GM12878 (cell line): ENCODE measurements at regions not wholly inside any gene's neighbourhood (a gene's known extent, or its start where the extent isn't known, plus 50 kb on each side); places are given as distances from the start of the nearest gene placed in this dataset.

Experiments used
- ASH2L ChIP-seq: fragments of 300-600, 200-600 bp; sonication (generic); IDR thresholded peaks from 2 replicates; pipeline ENCODE4 v1.6.1; 2017; ENCODE audit warnings: low read depth, mild to moderate bottlenecking, borderline replicate concordance
- ATF7 ChIP-seq: fragments of 450-650 bp; IDR thresholded peaks from 2 replicates; pipeline ENCODE4 v1.6.1; 2016; ENCODE audit warnings: low read depth, mild to moderate bottlenecking
- CBX5 ChIP-seq: sonication (generic); IDR thresholded peaks from 2 replicates; pipeline ENCODE4 v1.6.1; 2016; ENCODE audit warnings: low read depth, moderate library complexity, mild to moderate bottlenecking, inconsistent platforms
- CHD1 ChIP-seq: IDR thresholded peaks from 2 replicates; pipeline ENCODE4 v1.6.1; 2012; ENCODE audit warnings: low read depth, low read length, improper control_type of control experiment
- CHD4 ChIP-seq: fragments of 200-600 bp; sonication (generic); IDR thresholded peaks from 2 replicates; pipeline ENCODE4 v1.6.1; 2016; ENCODE audit warnings: mild to moderate bottlenecking
- ETV6 ChIP-seq, 2 experiments: fragments of 450-650 bp in 1 of 2; IDR thresholded peaks in 1 of 2; conservative IDR thresholded peaks in 1 of 2; 2 replicates each; pipeline ENCODE4 v1.6.1; 2014; ENCODE audit warnings: antibody characterized with exemption in 1 of 2, borderline replicate concordance in 1 of 2, low read depth in 1 of 2, mild to moderate bottlenecking in 1 of 2, moderate library complexity in 1 of 2
- GABPA ChIP-seq: IDR thresholded peaks from 2 replicates; pipeline ENCODE4 v1.6.1; 2014; ENCODE audit warnings: antibody characterized with exemption, low read depth, mild to moderate bottlenecking, inconsistent platforms
- HDAC2 ChIP-seq: fragments of 200-600 bp; sonication (generic); IDR thresholded peaks from 2 replicates; pipeline ENCODE4 v1.6.1; 2017
- HDAC6 ChIP-seq: fragments of 200-600 bp; sonication (generic); IDR thresholded peaks from one replicate; pipeline ENCODE4 v1.8.0; 2017; ENCODE audit warnings: antibody characterized with exemption; ENCODE audit not compliant: unreplicated experiment
- KAT2A ChIP-seq: conservative IDR thresholded peaks from 2 replicates; pipeline ENCODE4 v1.6.1; 2011; ENCODE audit warnings: low read depth, low read length; ENCODE audit not compliant: control insufficient read depth
- MEF2A ChIP-seq: IDR thresholded peaks from 2 replicates; pipeline ENCODE4 v1.6.1; 2011; ENCODE audit warnings: low read depth, mild to moderate bottlenecking, low read length, moderate library complexity; ENCODE audit not compliant: insufficient read depth
- MXI1 ChIP-seq: fragments of 150-350 bp; IDR thresholded peaks from 2 replicates; pipeline ENCODE4 v1.6.1; 2011; ENCODE audit warnings: low read depth, mild to moderate bottlenecking, inconsistent platforms, low read length, improper control_type of control experiment
- MYB ChIP-seq: fragments of 150-350 bp; IDR thresholded peaks from 2 replicates; pipeline ENCODE4 v1.6.1; 2014; ENCODE audit warnings: mild to moderate bottlenecking, low read depth, low read length, borderline replicate concordance
- NFYB ChIP-seq: IDR thresholded peaks from 2 replicates; pipeline ENCODE4 v1.6.1; 2011; ENCODE audit warnings: low read depth, mild to moderate bottlenecking, low read length, improper control_type of control experiment, moderate library complexity; ENCODE audit not compliant: insufficient read depth
- POLR2AphosphoS5 ChIP-seq: IDR thresholded peaks from 2 replicates; pipeline ENCODE4 v1.6.1; 2011; ENCODE audit warnings: mild to moderate bottlenecking, low read length, inconsistent platforms
- RBBP5 ChIP-seq: fragments of 200-600 bp; sonication (generic); conservative IDR thresholded peaks from 2 replicates; pipeline ENCODE4 v1.6.1; 2016
- RFX5 ChIP-seq: IDR thresholded peaks from 2 replicates; pipeline ENCODE4 v1.6.1; 2011; ENCODE audit warnings: low read depth, low read length, improper control_type of control experiment
- SMAD1 ChIP-seq: fragments of 450-650 bp; IDR thresholded peaks from 2 replicates; pipeline ENCODE4 v1.6.1; 2018; ENCODE audit warnings: mild to moderate bottlenecking, low read depth; ENCODE audit not compliant: partially characterized antibody
- SMAD5 ChIP-seq: IDR thresholded peaks from 2 replicates; pipeline ENCODE4 v1.6.1; 2016; ENCODE audit warnings: antibody characterized with exemption, low read depth
- SREBF1 ChIP-seq: IDR thresholded peaks from 2 replicates; pipeline ENCODE4 v1.6.1; 2012; ENCODE audit warnings: mild to moderate bottlenecking, low read length
- SRF ChIP-seq, 2 experiments: IDR thresholded peaks; 2 replicates each; pipeline ENCODE4 v1.6.1; 2011; ENCODE audit warnings: low read depth in 2 of 2, low read length in 2 of 2, mild to moderate bottlenecking in 1 of 2, moderate library complexity in 1 of 2
- ZZZ3 ChIP-seq: IDR thresholded peaks from 2 replicates; pipeline ENCODE4 v1.6.1; 2011; ENCODE audit warnings: low read depth; ENCODE audit not compliant: control insufficient read depth, insufficient read length
- TF ChIP-seq, protein P1 (sequence below): IDR thresholded peaks from 2 replicates; pipeline ENCODE4 v1.6.1; 2011; ENCODE audit warnings: borderline replicate concordance, low read depth, mild to moderate bottlenecking, moderate library complexity, mixed read lengths, low read length; ENCODE audit not compliant: insufficient read depth; ENCODE audit errors: extremely low read length
- TF ChIP-seq, protein P2 (sequence below): IDR thresholded peaks from 2 replicates; pipeline ENCODE4 v1.6.1; 2011; ENCODE audit warnings: mild to moderate bottlenecking, low read depth, low read length, moderate library complexity; ENCODE audit not compliant: insufficient replicate concordance
- TF ChIP-seq, protein P3 (sequence below): IDR thresholded peaks from 2 replicates; pipeline ENCODE4 v1.6.1; 2012; ENCODE audit warnings: low read length, inconsistent platforms
- TF ChIP-seq, protein P4 (sequence below): IDR thresholded peaks from 2 replicates; pipeline ENCODE4 v1.6.1; 2011; ENCODE audit warnings: low read depth, low read length, improper control_type of control experiment, borderline replicate concordance
- TF ChIP-seq, protein P5 (sequence below): fragments of 150-350 bp; IDR thresholded peaks from 2 replicates; pipeline ENCODE4 v1.6.1; 2014; ENCODE audit warnings: mild to moderate bottlenecking, low read depth, low read length

DNA sequence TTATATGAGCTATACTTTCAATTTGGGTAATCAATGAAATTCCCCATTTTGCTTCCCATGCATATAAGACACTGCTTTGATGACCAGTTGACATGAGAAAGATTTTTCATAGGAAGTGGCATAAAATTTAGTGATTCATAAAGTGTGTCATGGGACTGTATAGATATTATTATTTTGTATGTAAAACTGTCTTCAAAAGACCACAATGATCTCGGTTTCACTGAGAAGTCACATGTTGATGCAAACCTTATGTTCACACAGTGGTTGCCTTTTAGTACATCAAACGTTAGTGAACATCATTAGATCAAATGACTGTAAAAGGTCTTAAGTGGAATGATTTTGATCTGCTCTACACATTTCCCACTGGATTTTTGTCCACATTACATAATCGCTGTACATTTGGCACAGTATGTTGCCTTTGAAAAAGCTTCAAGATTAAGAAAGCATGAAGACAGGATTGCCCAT, 349.2 kb upstream of the MEF2C start (continued):
- no peak for TF ChIP-seq RFX5
- TF ChIP-seq RBBP5, result no peak
- TF ChIP-seq, protein P1, sequence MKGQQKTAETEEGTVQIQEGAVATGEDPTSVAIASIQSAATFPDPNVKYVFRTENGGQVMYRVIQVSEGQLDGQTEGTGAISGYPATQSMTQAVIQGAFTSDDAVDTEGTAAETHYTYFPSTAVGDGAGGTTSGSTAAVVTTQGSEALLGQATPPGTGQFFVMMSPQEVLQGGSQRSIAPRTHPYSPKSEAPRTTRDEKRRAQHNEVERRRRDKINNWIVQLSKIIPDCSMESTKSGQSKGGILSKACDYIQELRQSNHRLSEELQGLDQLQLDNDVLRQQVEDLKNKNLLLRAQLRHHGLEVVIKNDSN, result no peak
- peak; percentile 84 for TF ChIP-seq MEF2A
- TF ChIP-seq MYB, result no peak
- no peak for TF ChIP-seq SMAD1
- TF ChIP-seq ZZZ3, result no peak
- TF ChIP-seq SRF (IDR thresholded peaks at IDR 0.05; ENCODE audit: low read depth in 2 of 2, low read length in 2 of 2), result no peak
- TF ChIP-seq CHD1, result no peak
- TF ChIP-seq, protein P2, sequence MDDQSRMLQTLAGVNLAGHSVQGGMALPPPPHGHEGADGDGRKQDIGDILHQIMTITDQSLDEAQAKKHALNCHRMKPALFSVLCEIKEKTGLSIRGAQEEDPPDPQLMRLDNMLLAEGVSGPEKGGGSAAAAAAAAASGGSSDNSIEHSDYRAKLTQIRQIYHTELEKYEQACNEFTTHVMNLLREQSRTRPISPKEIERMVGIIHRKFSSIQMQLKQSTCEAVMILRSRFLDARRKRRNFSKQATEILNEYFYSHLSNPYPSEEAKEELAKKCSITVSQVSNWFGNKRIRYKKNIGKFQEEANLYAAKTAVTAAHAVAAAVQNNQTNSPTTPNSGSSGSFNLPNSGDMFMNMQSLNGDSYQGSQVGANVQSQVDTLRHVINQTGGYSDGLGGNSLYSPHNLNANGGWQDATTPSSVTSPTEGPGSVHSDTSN, result no peak
- no peak for TF ChIP-seq CHD4
- TF ChIP-seq SMAD5, result no peak; the same call in 1 of the 2 replicates
- TF ChIP-seq KAT2A, result no peak
- TF ChIP-seq, protein P3, sequence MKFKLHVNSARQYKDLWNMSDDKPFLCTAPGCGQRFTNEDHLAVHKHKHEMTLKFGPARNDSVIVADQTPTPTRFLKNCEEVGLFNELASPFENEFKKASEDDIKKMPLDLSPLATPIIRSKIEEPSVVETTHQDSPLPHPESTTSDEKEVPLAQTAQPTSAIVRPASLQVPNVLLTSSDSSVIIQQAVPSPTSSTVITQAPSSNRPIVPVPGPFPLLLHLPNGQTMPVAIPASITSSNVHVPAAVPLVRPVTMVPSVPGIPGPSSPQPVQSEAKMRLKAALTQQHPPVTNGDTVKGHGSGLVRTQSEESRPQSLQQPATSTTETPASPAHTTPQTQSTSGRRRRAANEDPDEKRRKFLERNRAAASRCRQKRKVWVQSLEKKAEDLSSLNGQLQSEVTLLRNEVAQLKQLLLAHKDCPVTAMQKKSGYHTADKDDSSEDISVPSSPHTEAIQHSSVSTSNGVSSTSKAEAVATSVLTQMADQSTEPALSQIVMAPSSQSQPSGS, result peak; percentile 98
- TF ChIP-seq GABPA, result peak; percentile 38; the same call in 1 of the 2 replicates
- TF ChIP-seq NFYB, result no peak
- TF ChIP-seq SREBF1, result no peak
- no peak for TF ChIP-seq POLR2AphosphoS5
- no peak for TF ChIP-seq HDAC2
- TF ChIP-seq ETV6 (conservative IDR thresholded peaks at IDR 0.05 in 1 of 2, IDR thresholded peaks at IDR 0.05 in 1 of 2; ENCODE audit: borderline replicate concordance in 1 of 2, low read depth in 1 of 2), result peak in 1 of 2 experiments; percentile 44; a peak in 1 of 4 replicates
- TF ChIP-seq, protein P4, sequence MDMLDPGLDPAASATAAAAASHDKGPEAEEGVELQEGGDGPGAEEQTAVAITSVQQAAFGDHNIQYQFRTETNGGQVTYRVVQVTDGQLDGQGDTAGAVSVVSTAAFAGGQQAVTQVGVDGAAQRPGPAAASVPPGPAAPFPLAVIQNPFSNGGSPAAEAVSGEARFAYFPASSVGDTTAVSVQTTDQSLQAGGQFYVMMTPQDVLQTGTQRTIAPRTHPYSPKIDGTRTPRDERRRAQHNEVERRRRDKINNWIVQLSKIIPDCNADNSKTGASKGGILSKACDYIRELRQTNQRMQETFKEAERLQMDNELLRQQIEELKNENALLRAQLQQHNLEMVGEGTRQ, result peak; percentile 53; the same call in 1 of the 2 replicates
- TF ChIP-seq, protein P5, sequence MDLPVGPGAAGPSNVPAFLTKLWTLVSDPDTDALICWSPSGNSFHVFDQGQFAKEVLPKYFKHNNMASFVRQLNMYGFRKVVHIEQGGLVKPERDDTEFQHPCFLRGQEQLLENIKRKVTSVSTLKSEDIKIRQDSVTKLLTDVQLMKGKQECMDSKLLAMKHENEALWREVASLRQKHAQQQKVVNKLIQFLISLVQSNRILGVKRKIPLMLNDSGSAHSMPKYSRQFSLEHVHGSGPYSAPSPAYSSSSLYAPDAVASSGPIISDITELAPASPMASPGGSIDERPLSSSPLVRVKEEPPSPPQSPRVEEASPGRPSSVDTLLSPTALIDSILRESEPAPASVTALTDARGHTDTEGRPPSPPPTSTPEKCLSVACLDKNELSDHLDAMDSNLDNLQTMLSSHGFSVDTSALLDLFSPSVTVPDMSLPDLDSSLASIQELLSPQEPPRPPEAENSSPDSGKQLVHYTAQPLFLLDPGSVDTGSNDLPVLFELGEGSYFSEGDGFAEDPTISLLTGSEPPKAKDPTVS, result no peak
- TF ChIP-seq ASH2L, result no peak
- TF ChIP-seq CBX5, result peak; percentile 48; the same call in 1 of the 2 replicates
- no peak for TF ChIP-seq MXI1
- TF ChIP-seq HDAC6, result no peak
- TF ChIP-seq ATF7, result peak; percentile 89
